Fibroblast of peridontal ligament (primary cell): ENCODE measurements at regions not wholly inside any gene's neighbourhood (a gene's known extent, or its start where the extent isn't known, plus 50 kb on each side); places are given as distances from the start of the nearest gene placed in this dataset.
A peak's percentile ranks its signal among the peaks of the same experiment; 100 is the strongest.
"Not testable (repeated sequence)": the region's sequence is repeated elsewhere in the genome, so short reads cannot be mapped to it uniquely, and the experiment has no call there.

ENCODE experiments used
- DNase-seq: peaks from one replicate; pipeline ENCODE4 v3.0.0-alpha.2; 2010; ENCODE audit errors: extremely low read depth

DNA sequence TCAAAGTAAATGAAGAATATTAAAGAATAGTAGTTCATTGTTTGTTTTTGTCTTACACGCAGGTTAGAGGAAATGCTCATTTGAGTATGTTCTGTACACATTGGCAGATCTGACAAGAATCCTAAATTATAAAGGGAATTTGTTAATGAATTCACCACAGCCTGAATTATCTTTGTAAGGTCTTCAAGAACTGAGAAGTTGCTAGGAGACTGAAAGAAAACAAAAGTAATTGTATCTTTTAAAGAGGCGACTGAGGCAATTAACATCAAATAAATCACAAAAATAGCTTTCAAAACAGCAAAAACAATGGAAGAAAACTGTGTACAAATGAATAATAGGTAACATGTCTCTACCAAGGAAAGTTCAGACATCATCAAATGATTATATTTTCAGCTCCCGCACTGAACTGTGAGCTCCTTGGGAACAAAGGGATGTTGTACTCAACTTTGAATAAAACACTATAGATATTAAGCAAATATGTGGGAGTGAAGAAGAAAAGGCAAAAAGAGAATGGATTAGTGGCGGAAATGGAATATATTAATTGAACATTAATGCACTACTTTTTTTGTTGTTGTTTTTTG, 51.7 kb upstream of the ATIC start:
- DNase-seq: no peak

GRCh38 chr2:215249501-215249900, 62.4 kb upstream of the ATIC start:
- no peak for DNase-seq

DNA sequence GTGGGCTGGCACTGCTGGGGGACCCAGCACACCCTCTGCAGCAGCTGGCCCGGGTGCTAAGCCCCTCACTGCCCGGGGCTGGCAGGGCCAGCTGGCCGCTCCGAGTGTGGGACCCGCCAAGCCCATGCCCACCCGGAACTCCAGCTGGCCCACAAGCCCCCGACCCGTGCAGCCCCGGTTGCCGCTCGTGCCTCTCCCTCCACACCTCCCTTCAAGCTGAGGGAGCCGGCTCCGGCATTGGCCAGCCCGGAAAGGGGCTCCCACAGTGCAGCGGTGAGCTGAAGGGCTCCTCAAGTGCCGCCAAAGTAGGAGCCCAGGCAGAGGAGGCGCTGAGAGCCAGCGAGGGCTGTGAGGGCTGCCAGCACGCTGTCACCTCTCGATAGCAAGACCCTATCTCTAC, 65.9 kb upstream of the ATIC start:
- DNase-seq: not testable (repeated sequence)

GRCh38 chr2:215241791-215242305, 70.0 kb upstream of the ATIC start:
- no peak for DNase-seq

GRCh38 chr2:215238485-215239098, 73.3 kb upstream of the ATIC start:
- DNase-seq: no peak

DNA sequence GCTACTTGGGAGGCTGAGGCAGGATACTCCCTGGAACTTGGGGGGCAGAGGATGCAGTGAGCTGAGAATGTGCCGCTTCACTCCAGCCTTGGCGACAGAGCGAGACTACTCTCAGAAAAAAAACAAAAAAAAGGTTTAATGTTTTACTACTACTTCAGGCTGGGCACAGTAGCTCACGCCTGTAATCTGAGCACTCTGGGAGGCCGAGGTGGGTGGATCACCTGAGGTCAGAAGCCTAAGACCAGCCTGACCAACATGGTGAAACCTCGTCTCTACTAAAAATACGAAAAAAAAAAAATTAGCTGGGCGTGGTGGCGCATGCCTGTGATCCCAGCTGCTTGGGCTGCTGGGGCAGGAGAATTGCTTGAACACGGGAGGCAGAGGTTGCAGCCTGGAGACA, 75.7 kb upstream of the ATIC start:
- no peak for DNase-seq

DNA sequence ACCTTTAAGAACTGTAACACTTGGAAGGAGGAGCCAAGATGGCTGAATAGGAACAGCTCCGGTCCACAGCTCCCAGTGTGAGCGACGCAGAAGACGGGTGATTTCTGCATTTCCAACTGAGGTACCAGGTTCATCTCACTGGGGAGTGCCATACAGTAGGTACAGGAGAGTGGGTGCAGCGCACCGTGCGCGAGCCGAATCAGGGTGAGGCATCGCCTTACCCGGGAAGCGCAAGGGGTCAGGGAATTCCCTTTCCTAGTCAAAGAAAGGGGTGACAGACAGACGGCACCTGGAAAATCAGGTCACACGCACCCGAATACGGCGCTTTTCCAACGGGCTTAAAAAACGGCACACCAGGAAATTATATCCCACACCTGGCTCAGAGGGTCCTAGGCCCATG, 81.8 kb upstream of the ABCA12 start:
- DNase-seq: not testable (repeated sequence)

GRCh38 chr2:215218587-215219577, 80.5 kb upstream of the ABCA12 start:
- peak; percentile 8 for DNase-seq

DNA sequence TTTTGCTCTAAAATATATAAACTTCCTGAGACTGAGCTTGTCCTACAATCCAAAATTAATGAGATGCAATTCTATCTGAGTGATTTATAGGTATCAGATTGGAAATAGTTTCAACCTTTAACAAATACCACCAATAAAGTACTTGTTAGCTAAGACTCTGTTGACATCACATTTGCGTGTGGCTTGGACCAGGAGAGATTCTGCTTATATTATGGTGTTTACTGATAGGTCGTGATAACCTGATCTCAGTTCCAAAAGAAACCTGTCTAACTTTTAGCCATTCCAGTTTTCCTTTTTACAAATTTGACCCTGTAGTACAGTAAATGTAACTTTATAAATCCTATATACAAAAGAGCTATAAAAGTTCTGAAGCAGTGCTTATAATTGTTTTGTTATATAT, 78.4 kb upstream of the ABCA12 start:
- no peak for DNase-seq

GRCh38 chr2:215215637-215216036, 77.2 kb upstream of the ABCA12 start:
- no peak for DNase-seq

- no peak for DNase-seq
Observed at GRCh38 chr2:215210082-215210481, 71.7 kb upstream of the ABCA12 start.

- DNase-seq: no peak
Observed at GRCh38 chr2:215207791-215208367, 69.5 kb upstream of the ABCA12 start.

GRCh38 chr2:215207041-215207440, 68.6 kb upstream of the ABCA12 start:
- no peak for DNase-seq

DNA sequence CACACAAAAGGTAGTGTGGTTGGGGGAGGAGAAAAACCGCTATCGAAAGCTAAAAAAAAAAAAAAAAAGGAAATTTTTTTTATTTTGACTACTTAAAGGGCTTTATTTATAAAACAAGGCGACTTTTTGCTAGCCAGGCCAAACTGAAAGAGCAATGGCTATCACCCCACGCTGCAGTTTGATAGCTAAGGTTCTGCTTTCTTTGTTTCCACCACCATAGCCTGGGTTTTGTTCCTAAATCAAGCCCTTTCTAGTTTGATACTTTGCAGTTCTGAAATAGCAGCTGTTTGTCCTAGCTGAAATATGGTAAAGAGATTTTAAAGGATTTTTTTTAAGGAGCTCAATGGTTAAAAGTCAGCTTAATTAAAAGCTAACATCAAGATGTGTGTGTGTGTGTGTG, 67.4 kb upstream of the ABCA12 start:
- DNase-seq: peak; percentile 4

GRCh38 chr2:215191477-215191876, 53.1 kb upstream of the ABCA12 start:
- no peak for DNase-seq

DNA sequence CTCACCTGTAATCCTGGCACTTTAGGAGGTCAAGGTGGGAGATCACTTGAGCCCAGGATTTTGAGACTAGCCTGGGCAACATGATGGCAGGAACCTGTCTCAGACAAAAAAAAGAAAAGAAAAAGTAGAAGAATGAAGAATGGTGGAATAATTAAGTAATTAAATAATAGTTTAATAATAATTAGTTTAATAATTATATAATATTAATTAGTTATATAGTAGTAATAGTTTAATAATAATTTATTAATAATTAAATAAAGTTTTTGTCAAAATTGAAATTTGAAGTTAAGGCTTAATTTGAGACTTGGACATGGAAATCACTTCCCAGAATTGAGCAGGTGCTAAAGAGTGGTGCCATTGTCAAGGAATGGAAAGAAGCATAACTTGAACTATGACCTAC, 52.2 kb upstream of the ABCA12 start:
- DNase-seq: no peak

- no peak for DNase-seq
Observed at GRCh38 chr2:215189393-215189792, 51.0 kb upstream of the ABCA12 start.
